DMS114 treated with DMSO at 0.1 percent for 48 hours (cell line): ENCODE measurements at regions not wholly inside any gene's neighbourhood (a gene's known extent, or its start where the extent isn't known, plus 50 kb on each side); places are given as distances from the start of the nearest gene placed in this dataset.
"Not testable (repeated sequence)": the region's sequence is repeated elsewhere in the genome, so short reads cannot be mapped to it uniquely, and the experiment has no call there.

Experiments used
- DNase-seq: peaks from one replicate; lab custom pipeline; 2025; ENCODE audit not compliant: unreplicated experiment; lab: John Stamatoyannopoulos, UW

GRCh38 chr15:69597061-69597592 lies 144.5 kb downstream of the RPLP1 start:
- DNase-seq: no peak

- no peak for DNase-seq
These were observed 146.7 kb downstream of the RPLP1 start for GRCh38 chr15:69599271-69599670.

- DNase-seq: no peak
These were observed 148.0 kb downstream of the RPLP1 start for GRCh38 chr15:69600556-69601085.

GRCh38 chr15:69601711-69602504 lies 149.3 kb downstream of the RPLP1 start:
- no peak for DNase-seq

- DNase-seq: no peak
These were observed 150.3 kb downstream of the RPLP1 start for GRCh38 chr15:69602921-69603320.

GRCh38 chr15:69603369-69604071 lies 150.9 kb downstream of the RPLP1 start:
- DNase-seq: no peak

GRCh38 chr15:69604072-69604411 lies 151.4 kb downstream of the RPLP1 start:
- no peak for DNase-seq

GRCh38 chr15:69606144-69606543 lies 153.5 kb downstream of the RPLP1 start:
- DNase-seq: no peak

GRCh38 chr15:69606921-69607500 lies 154.4 kb downstream of the RPLP1 start:
- DNase-seq: no peak

- no peak for DNase-seq
These were observed 156.0 kb downstream of the RPLP1 start for GRCh38 chr15:69608661-69609060.

- DNase-seq: no peak
These were observed 156.6 kb downstream of the RPLP1 start for GRCh38 chr15:69609176-69609575.

GRCh38 chr15:69609776-69610175 lies 157.2 kb downstream of the RPLP1 start:
- no peak for DNase-seq

GRCh38 chr15:69610277-69610676 lies 157.7 kb downstream of the RPLP1 start:
- DNase-seq: no peak

GRCh38 chr15:69610858-69611257 lies 158.2 kb downstream of the RPLP1 start:
- DNase-seq: no peak

GRCh38 chr15:69612112-69612511 lies 159.5 kb downstream of the RPLP1 start:
- DNase-seq: no peak

GRCh38 chr15:69613182-69613581 lies 160.6 kb downstream of the RPLP1 start:
- no peak for DNase-seq

- DNase-seq: no peak
These were observed 161.4 kb downstream of the RPLP1 start for GRCh38 chr15:69613988-69614387.

GRCh38 chr15:69615736-69616135 lies 163.1 kb downstream of the RPLP1 start:
- no peak for DNase-seq

GRCh38 chr15:69616558-69616957 lies 163.9 kb downstream of the RPLP1 start:
- no peak for DNase-seq

GRCh38 chr15:69617144-69617543 lies 164.5 kb downstream of the RPLP1 start:
- not testable (repeated sequence) for DNase-seq

- no peak for DNase-seq
These were observed 171.0 kb downstream of the RPLP1 start for GRCh38 chr15:69623392-69624154.
